ENCODE measurements at regions not wholly inside any gene's neighbourhood (a gene's known extent, or its start where the extent isn't known, plus 50 kb on each side); places are given as distances from the start of the nearest gene placed in this dataset.

GRCh38 chrX:96140796-96141195 is 543.8 kb upstream of the DIAPH2 start:
- Histone ChIP-seq H3K4me3 (no peak overlapping the region), H3K27me3 (ENCODE audit: low read depth) (no peaks in the 10 kb centered on the region), H3K9me3 (replicated peaks) (no peaks in the 10 kb centered on the region), H3K27ac (replicated peaks) (no peak overlapping the region), H3K4me1 (no peaks in the 10 kb centered on the region), H3K36me3 (no peaks in the 10 kb centered on the region)
- intact Hi-C loops (cut with micrococcal nuclease): no loop called here
- DNase-seq: no peak
- TF ChIP-seq CTCF (IDR thresholded peaks at IDR 0.05; ENCODE audit: borderline replicate concordance): no peak

GRCh38 chrX:96147681-96148080 is 537.0 kb upstream of the DIAPH2 start:
- no peak for TF ChIP-seq CTCF (IDR thresholded peaks at IDR 0.05; ENCODE audit: borderline replicate concordance)
- peaks cover 12% of the 10 kb centered on the region for H3K9me3 ChIP-seq (replicated peaks)
- intact Hi-C loops (cut with micrococcal nuclease): no loop called here
- H3K4me3 ChIP-seq: no peak overlapping the region
- no peaks in the 10 kb centered on the region for H3K4me1 ChIP-seq
- H3K27me3 ChIP-seq (ENCODE audit: low read depth): no peaks in the 10 kb centered on the region
- peak overlapping the region; percentile 16 for H3K27ac ChIP-seq (replicated peaks)
- DNase-seq: no peak
- no peaks in the 10 kb centered on the region for H3K36me3 ChIP-seq

GRCh38 chrX:96170626-96171025 is 514.0 kb upstream of the DIAPH2 start:
- Histone ChIP-seq H3K4me3 (no peak overlapping the region), H3K36me3 (no peaks in the 10 kb centered on the region), H3K4me1 (no peaks in the 10 kb centered on the region), H3K27ac (replicated peaks) (no peak overlapping the region), H3K27me3 (ENCODE audit: low read depth) (no peaks in the 10 kb centered on the region), H3K9me3 (replicated peaks) (no peaks in the 10 kb centered on the region)
- intact Hi-C loops (cut with micrococcal nuclease): no loop called here
- no peak for DNase-seq
- TF ChIP-seq CTCF (IDR thresholded peaks at IDR 0.05; ENCODE audit: borderline replicate concordance): no peak

DNA sequence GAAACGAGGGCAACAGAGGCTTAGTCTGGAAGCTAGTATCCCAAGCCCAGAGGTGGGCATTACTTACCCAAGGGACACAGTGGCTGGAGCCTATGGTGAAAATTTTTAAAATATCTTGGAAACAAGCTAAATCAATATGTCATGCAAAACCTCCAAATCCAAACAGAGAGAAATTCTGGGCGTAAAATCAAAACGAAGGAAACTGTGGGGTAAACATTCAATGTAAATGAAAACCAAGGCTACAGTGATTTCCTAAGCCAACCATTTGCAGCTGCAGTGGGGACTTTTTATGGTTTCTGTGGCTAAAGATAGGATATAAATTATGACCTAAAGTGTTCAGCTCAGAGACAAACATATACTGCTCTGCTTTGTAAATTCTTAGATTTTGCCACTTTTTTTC is 507.7 kb upstream of the DIAPH2 start:
- H3K9me3 ChIP-seq (replicated peaks): no peaks in the 10 kb centered on the region
- no peaks in the 10 kb centered on the region for H3K27me3 ChIP-seq (ENCODE audit: low read depth)
- no peak overlapping the region for H3K27ac ChIP-seq (replicated peaks)
- H3K4me3 ChIP-seq: no peak overlapping the region
- intact Hi-C loops (cut with micrococcal nuclease): no loop called here
- no peaks in the 10 kb centered on the region for H3K36me3 ChIP-seq
- no peaks in the 10 kb centered on the region for H3K4me1 ChIP-seq
- no peak for DNase-seq
- no peak for TF ChIP-seq CTCF (IDR thresholded peaks at IDR 0.05; ENCODE audit: borderline replicate concordance)

GRCh38 chrX:96181605-96182004 is 503.0 kb upstream of the DIAPH2 start:
- DNase-seq: no peak
- intact Hi-C loops (cut with micrococcal nuclease): no loop called here

More at GRCh38 chrX:96181605-96182004, 503.0 kb upstream of the DIAPH2 start:
- TF ChIP-seq CTCF (IDR thresholded peaks at IDR 0.05; ENCODE audit: borderline replicate concordance): no peak
- Histone ChIP-seq H3K27me3 (ENCODE audit: low read depth) (no peaks in the 10 kb centered on the region), H3K27ac (replicated peaks) (no peak overlapping the region), H3K9me3 (replicated peaks) (no peaks in the 10 kb centered on the region), H3K4me3 (no peak overlapping the region), H3K36me3 (no peaks in the 10 kb centered on the region), H3K4me1 (no peaks in the 10 kb centered on the region)
